SU-DHL-6 (cell line): ENCODE measurements at regions not wholly inside any gene's neighbourhood (a gene's known extent, or its start where the extent isn't known, plus 50 kb on each side); places are given as distances from the start of the nearest gene placed in this dataset.

Experiments
- H2AFZ ChIP-seq: fragments of 200-600 bp; sonication (generic); 2 replicates; pipeline ENCODE4 v1.6.1; 2014; ENCODE audit warnings: low read depth, mild to moderate bottlenecking, moderate library complexity, mixed read lengths, antibody characterized with exemption, low read length; ENCODE audit not compliant: severe bottlenecking
- H3F3A ChIP-seq: fragments of 200-600 bp; shearing (Covaris generic); 2 replicates; pipeline ENCODE4 v1.6.0; 2016; ENCODE audit warnings: antibody characterized with exemption, mild to moderate bottlenecking; ENCODE audit not compliant: insufficient read depth
- H3K27ac ChIP-seq: fragments of 200-600 bp; sonication (generic); 2 replicates; pipeline ENCODE4 v1.5.1; 2016; ENCODE audit warnings: low read depth, mild to moderate bottlenecking, low read length, moderate library complexity, mixed read lengths
- H3K27me3 ChIP-seq: fragments of 200-600 bp; sonication (generic), shearing (Covaris generic); 2 replicates; pipeline ENCODE4 v1.6.0; 2014; ENCODE audit warnings: mild to moderate bottlenecking, low read length
- H3K36me3 ChIP-seq: fragments of 200-600 bp; sonication (generic); 2 replicates; pipeline ENCODE4 v1.6.1; 2014; ENCODE audit warnings: mild to moderate bottlenecking, low read length, mixed read lengths
- H3K4me2 ChIP-seq: fragments of 300-600, 200-600 bp; shearing (Covaris generic), sonication (generic); 2 replicates; pipeline ENCODE4 v1.6.0; 2014; ENCODE audit warnings: low read length, low read depth, mild to moderate bottlenecking; ENCODE audit not compliant: poor library complexity, severe bottlenecking
- H3K4me3 ChIP-seq: fragments of 200-600 bp; sonication (generic); 2 replicates; pipeline ENCODE4 v1.5.1; 2014; ENCODE audit warnings: antibody characterized with exemption, low read length, mild to moderate bottlenecking, mixed read lengths; ENCODE audit not compliant: insufficient read depth, poor library complexity, severe bottlenecking
- H3K79me2 ChIP-seq: fragments of 200-600 bp; sonication (generic); 2 replicates; pipeline ENCODE4 v1.6.1; 2014; ENCODE audit warnings: mild to moderate bottlenecking, low read length, moderate library complexity; ENCODE audit not compliant: insufficient read depth
- H3K9ac ChIP-seq: fragments of 200-600 bp; sonication (generic); 2 replicates; pipeline ENCODE4 v1.7.0; 2014; ENCODE audit warnings: mild to moderate bottlenecking, low read length
- H3K9me2 ChIP-seq: fragments of 200-600 bp; sonication (generic); replicated peaks from 2 replicates; pipeline ENCODE4 v1.6.1; 2014; ENCODE audit warnings: low read length; ENCODE audit not compliant: insufficient read depth
- H3K9me3 ChIP-seq: fragments of 200-600 bp; sonication (generic); 2 replicates; pipeline ENCODE4 v1.6.1; 2014; ENCODE audit warnings: low read length, mixed read lengths; ENCODE audit not compliant: insufficient read depth
- H4K20me1 ChIP-seq: fragments of 200-600 bp; sonication (generic); 2 replicates; pipeline ENCODE4 v1.6.1; 2014; ENCODE audit warnings: low read depth, mild to moderate bottlenecking, antibody characterized with exemption, low read length, moderate library complexity, mixed read lengths
- CTCF ChIP-seq: fragments of 200-600 bp; sonication (generic); IDR thresholded peaks from one replicate; pipeline ENCODE4 v1.5.1; 2017; ENCODE audit warnings: antibody characterized with exemption, mild to moderate bottlenecking, low read length, moderate library complexity; ENCODE audit not compliant: insufficient read depth, poor library complexity, severe bottlenecking
- EZH2phosphoT487 ChIP-seq: fragments of 200-600 bp; sonication (generic), shearing (Covaris generic); conservative IDR thresholded peaks from 2 replicates; pipeline ENCODE4 v1.6.1; 2018; ENCODE audit warnings: mild to moderate bottlenecking, antibody characterized with exemption, low read length, moderate library complexity, mixed read lengths

- Histone ChIP-seq H3K4me3 (no peak overlapping the region), H3K9me3 (no peaks in the 10 kb centered on the region), H3K27me3 (no peaks in the 10 kb centered on the region), H3K4me2 (no peak overlapping the region), H3K9ac (no peak overlapping the region), H3K36me3 (no peaks in the 10 kb centered on the region), H3F3A (no peaks in the 10 kb centered on the region), H3K27ac (no peak overlapping the region), H3K79me2 (no peaks in the 10 kb centered on the region), H2AFZ (no peak overlapping the region), H3K9me2 (no peaks in the 10 kb centered on the region), H4K20me1 (no peaks in the 10 kb centered on the region)
- TF ChIP-seq CTCF (no peak), EZH2phosphoT487 (no peak)
Observed at GRCh38 chr6:168826078-168826390, 385.1 kb downstream of the SMOC2 start.

- Histone ChIP-seq H3K4me3 (no peak overlapping the region), H3K9me2 (no peaks in the 10 kb centered on the region), H4K20me1 (no peaks in the 10 kb centered on the region), H3K9ac (no peak overlapping the region), H3K4me2 (no peak overlapping the region), H3K79me2 (no peaks in the 10 kb centered on the region), H3K9me3 (no peaks in the 10 kb centered on the region), H3K27ac (no peak overlapping the region), H2AFZ (no peak overlapping the region), H3K36me3 (no peaks in the 10 kb centered on the region), H3K27me3 (no peaks in the 10 kb centered on the region), H3F3A (no peaks in the 10 kb centered on the region)
- no peak for TF ChIP-seq EZH2phosphoT487
- TF ChIP-seq CTCF = no peak
Observed at GRCh38 chr6:168825226-168826077, 384.5 kb downstream of the SMOC2 start.

- Histone ChIP-seq H3K27ac (no peak overlapping the region), H4K20me1 (no peaks in the 10 kb centered on the region), H3K9me3 (no peaks in the 10 kb centered on the region), H3K79me2 (no peaks in the 10 kb centered on the region), H2AFZ (no peak overlapping the region), H3K9me2 (no peaks in the 10 kb centered on the region), H3K9ac (no peak overlapping the region), H3K27me3 (no peaks in the 10 kb centered on the region), H3K4me3 (no peak overlapping the region), H3K36me3 (no peaks in the 10 kb centered on the region), H3K4me2 (no peak overlapping the region), H3F3A (no peaks in the 10 kb centered on the region)
- TF ChIP-seq EZH2phosphoT487 (no peak), CTCF (no peak)
Observed at GRCh38 chr6:168823397-168824212, 382.6 kb downstream of the SMOC2 start.
